ENCODE measurements at regions not wholly inside any gene's neighbourhood (a gene's known extent, or its start where the extent isn't known, plus 50 kb on each side); places are given as distances from the start of the nearest gene placed in this dataset.
"Not testable (repeated sequence)": the region's sequence is repeated elsewhere in the genome, so short reads cannot be mapped to it uniquely, and the experiment has no call there.

DNA sequence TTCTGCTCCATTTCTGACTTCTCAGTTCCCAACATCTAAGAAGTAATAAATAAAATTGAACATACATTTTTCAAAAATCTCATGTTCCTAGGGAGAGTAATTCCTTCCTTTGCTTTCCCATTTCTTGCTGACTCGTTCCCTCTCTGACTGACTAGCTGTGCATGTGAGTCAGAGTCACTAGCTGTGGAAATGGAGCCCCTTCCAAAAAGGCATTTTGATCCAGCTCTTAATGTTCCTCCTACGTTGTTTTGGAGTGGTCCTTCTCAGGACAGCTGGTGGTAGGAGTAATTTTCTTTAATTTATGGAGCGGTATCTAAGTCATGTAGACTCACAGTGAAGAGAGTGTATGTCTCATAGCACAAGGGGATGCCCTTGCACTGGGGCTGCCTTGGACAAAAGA is 460.2 kb downstream of the GADD45G start:
- in situ Hi-C loops (cut with HindIII; ENCODE audit: low sequenced_read_pairs), result no loop called here

DNA sequence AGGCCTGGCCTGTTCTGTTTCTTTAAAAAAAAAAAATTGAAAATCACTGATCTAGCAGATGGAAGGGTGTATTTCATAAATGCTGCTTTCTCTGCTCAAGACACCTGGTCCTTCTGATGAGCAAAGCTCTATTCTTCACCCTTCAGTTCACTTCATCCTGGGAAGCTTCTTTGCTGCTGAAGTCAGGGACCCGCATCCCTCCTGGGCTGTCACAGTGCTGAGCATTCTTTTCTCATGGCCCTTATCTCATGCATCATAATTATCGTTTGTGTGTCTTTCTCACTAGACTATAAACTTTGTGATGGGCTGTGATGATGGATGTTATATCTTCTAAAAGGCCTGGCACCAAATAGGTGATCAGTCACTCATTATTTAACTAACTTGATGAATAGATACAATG is 461.0 kb downstream of the GADD45G start:
- in situ Hi-C loops (cut with HindIII; ENCODE audit: low sequenced_read_pairs), result no loop called here

DNA sequence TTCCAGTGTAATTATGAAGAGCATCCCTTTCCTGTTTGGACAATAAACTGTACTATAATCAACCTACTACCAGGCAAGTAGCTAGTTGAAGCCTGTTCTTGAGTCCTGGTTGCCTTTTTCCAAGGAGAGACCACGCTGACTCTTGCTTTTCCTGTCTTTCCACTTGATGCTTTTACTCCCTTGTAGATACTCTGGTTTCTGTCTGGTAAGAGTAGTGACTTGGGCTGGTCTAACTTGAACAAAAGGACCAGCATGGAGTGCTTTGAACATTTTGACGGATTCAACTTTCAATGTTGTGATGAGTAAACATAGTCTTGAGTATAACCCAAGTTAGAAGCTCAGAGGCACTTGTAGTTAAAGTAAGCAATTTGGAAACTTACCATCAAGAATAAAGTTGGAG is 464.3 kb downstream of the GADD45G start:
- in situ Hi-C loops (cut with HindIII; ENCODE audit: low sequenced_read_pairs), result no loop called here

DNA sequence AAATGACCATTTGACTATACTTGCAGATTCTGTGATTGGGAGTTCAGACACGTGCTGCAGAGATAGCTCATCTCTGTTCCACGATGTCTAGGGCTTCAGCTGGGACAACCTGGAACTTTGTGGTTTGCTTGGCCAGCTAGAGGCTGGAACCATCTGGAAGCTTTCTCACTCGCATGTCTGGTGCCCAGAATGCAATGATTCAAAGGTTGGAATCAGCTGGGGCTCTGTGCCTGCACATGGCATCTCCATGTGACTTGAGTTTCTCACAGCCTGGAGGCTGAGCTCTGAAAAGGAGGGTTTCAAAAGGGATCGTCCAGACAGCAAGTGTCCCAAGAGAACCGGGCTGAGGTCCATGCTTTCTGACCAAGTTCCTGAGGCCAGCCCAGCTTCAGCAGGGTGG is 465.2 kb downstream of the GADD45G start:
- in situ Hi-C loops (cut with HindIII; ENCODE audit: low sequenced_read_pairs), result no loop called here

DNA sequence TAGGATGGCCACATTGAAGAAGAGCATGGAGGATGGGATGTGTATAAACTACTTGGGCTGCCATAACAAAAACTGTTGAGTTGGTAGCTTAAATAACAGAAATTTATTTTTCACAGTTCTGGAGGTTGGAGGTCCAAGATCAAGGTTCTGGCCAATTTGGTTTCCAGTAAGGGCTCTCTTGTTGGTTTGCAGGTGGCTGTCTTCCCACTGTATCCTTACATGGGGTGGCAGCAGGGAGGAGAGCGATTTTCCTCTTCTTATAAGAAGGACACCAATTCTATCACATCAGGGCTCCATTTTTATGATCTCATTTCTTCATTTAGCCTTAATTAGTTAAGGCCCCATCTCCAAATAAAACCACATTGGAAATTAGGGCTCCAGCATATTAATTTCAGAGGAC is 465.7 kb downstream of the GADD45G start:
- in situ Hi-C loops (cut with HindIII; ENCODE audit: low sequenced_read_pairs), result no loop called here

DNA sequence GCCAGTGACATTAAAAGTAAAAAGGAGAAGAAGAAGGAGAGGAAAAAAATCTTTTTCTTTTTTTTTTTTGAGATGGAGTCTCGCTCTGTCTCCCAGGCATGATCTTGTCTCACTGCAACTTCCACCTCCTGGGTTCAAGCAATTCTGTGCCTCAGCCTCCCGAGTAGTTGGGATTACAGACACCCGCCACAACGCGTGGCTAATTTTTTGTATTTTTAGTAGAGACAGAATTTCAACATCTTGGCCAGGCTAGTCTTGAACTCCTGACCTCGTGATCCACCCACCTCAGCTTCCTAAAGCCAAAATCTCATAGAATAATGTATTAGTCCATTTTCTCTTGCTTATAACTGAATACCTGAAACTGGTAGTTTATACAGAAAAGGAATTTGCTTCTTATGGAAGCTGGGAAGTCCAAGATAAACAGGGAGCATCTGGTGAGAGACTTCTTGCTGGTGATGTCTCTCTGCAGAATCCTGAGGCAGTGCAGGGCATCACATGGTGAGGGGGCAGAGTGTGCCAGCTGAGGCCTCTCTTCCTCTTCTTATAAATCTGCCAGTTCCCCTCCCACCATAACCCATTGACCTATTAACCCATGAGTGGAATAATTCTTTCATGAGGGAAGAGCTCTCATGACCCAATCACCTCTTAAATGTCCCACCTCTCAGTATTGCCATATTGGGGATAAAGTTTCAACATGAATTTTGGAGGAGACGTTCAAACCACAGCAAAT is 466.3 kb downstream of the GADD45G start:
- in situ Hi-C loops (cut with HindIII; ENCODE audit: low sequenced_read_pairs), result no loop called here

DNA sequence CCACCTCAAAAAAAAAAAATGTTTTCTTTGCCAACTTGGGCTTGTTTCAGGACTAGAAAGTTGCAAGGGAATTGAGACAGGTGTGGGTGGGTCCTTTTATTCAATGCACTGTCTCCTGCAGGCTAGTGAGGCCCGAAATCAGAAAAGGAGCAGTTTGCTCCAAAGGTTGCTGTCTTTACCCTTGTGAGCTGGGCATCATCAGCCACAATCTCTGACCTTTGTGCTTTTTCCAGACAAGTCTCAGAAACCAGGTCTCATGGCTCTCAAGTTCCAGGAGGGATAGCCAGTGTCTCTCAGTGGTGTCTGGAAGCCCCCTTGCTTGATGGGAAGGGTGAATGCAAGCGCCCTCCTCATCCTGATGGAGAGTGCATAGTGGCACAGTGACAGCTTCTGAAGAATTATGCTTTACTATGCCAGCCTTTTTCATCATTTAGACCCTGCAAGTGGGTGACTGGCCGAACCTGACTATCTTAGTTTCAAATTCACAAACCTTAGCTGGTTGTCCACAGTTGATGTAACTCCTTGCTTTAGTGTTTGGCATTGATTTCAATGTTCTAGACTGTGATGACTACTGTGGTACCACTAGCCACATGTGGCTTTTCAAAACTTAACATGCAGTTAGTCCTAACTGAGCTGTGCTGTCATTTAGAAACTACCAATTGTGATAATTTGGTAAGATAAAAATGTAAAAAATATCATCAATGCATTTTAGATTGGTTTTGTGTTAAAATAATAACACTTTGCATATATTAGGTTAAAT is 468.6 kb downstream of the GADD45G start:
- in situ Hi-C loops (cut with HindIII; ENCODE audit: low sequenced_read_pairs), result no loop called here

DNA sequence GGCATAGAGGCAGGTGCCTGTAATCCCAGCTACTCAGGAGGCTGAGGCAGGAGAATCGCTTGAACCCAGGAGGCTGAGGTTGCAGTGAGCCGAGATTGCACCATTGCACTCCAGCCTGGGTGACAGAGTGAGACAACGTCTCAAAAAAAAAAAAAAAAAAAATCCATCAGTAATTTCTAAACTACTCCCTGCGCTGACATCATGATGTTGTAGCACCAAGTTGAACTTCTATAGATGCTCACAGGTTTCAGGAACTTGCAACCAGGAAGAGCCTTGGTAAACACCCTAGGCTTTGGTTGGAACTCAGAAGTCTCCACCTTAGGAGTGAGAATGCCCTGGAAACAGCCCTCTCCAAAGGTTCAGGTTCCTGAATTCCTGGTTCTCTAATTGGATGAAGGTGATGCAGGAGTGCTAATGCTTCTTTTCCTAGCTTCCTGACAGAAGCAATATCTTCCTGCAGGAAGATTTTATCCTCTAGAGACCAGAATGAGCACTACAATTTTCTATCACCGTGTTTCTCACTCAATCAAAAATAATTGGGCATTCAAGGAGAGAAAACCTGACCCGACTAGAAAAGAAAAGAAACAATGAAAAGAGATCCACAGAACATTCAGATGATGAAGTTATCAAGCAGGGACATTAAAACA is 469.6 kb downstream of the GADD45G start:
- in situ Hi-C loops (cut with HindIII; ENCODE audit: low sequenced_read_pairs), result no loop called here

DNA sequence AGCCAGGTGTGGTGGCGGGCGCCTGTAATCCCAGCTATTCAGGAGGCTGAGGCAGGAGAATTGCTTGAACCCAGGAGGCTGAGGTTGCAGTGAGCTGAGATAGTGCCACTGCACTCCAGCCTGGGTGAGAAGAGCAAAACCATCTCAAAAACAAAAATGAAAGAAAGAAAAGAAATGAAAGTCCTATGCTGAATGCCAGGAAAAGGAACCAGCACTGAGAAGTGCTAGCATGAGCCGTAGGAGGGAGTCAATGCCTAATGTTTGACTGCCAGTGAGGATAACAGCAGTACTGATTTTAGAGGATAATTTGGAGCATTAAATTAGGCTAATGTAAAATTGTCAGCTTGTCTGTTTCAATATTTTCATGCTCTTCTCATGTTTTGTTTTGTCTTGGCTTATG is 472.8 kb downstream of the GADD45G start:
- in situ Hi-C loops (cut with HindIII; ENCODE audit: low sequenced_read_pairs), result not testable (repeated sequence)

DNA sequence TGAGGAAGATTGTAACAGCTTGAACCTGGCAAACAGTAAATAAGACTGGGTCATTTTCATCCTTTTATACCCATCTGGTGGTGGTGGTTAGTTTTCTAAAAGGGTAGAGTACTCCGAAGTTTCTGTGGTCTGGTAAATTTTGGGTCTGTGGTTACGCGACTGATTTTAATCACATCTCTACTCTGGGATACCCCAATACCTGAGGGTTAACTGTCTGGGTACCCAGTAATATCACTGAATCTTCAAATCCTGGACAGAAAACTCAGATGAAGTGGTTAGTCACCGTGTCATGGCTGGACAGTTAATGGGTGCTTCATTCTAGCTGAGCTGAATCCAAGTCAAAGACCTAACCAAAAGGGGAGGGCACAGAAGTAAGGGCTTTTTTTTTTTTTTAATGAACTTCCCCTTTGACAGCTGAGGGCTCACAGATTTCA is 474.2 kb downstream of the GADD45G start:
- in situ Hi-C loops (cut with HindIII; ENCODE audit: low sequenced_read_pairs), result no loop called here

DNA sequence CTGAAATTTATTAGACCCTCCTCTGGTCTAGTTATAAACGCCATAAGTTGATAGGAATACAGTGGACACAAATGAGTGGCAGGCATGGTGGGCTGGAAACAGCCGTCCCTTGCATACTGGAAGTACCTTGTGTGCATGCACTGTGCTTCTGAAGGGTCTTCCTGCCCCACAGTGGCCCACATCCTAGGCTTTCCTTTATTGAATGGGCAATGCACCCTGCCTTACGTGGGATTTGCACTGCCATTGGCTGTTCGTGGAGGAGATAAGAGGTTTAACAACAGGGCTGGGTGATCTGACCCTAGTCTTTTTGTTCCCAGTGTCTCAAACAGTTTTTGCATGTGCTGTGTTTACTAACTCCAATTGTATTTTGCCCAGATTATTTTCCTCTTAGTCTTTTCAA is 480.8 kb downstream of the GADD45G start:
- in situ Hi-C loops (cut with HindIII; ENCODE audit: low sequenced_read_pairs), result no loop called here

DNA sequence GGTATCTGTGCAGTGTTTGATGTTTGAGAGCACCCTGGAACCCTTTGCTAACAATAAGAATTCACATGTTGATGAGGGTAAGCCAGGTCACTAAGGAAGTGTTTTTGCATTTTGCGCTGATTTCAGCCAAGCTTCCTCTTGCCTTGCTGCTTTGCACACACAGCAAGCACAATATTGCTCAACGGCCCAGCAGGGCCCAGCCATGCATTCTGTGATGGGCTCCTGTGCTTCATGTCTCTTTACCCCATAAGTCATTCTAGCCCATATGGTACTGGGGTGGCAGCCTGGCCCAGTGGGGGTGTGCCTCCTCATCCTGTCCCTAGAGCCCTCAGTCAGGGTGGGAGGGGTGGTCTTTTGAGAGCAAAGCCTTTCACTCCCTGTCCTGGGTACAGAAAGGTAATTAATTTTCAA is 481.3 kb downstream of the GADD45G start:
- in situ Hi-C loops (cut with HindIII; ENCODE audit: low sequenced_read_pairs), result no loop called here

DNA sequence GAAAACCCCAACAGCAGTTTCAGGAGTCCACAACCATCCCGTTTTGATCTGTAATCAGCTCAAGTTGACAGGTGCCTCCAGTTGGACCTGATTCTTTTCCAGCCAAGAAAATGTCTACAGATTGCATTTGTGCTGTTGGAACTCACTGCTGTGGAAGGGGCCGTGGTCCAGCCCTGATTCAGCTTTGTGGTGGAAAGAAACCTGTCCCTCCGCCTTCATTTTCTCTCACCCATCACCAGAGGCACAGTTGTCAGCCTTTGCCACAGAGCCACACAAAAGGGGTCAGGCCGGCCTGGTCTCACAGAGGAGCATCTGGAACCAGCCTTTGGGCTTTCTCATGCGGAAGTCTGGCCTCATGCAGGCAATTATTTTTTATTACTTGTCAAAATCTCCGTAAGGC is 483.6 kb downstream of the GADD45G start:
- in situ Hi-C loops (cut with HindIII; ENCODE audit: low sequenced_read_pairs), result no loop called here

DNA sequence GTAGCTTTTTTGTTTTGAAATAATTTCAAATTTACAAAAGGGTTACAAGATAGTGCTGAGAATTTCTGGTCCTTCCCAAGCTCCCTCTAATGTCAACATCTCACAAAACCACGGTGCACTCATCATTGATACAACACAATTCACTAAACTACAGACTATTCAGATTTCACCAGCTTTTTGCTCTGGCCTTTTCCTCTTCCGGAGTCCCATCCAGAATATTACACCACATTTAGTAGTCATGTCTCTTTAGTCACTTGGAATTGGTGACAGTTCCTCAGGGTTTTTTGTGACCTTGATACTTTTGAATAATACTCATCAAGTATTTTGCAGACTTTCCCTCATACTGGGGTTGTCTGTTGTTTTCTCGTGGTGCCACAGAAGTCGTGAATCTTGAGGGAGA is 484.0 kb downstream of the GADD45G start:
- in situ Hi-C loops (cut with HindIII; ENCODE audit: low sequenced_read_pairs), result no loop called here

DNA sequence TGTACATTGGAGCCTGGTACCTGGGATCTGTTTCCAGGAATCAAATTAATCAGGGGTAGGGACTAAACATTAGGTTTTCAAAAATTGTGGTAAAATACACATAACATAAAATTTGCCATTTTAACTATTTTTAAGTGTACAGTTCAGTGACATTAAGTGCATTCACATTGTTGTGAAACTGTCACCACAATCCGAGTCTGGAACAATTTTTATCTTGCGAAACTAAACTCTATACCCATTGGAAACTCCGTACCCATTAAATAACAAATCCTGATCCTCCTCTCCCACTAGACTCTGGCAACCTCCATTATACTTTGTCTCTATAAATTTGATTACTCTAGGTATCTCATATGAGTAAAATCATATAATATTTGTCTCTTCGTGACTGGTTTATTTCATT is 486.2 kb downstream of the GADD45G start:
- in situ Hi-C loops (cut with HindIII; ENCODE audit: low sequenced_read_pairs), result no loop called here

DNA sequence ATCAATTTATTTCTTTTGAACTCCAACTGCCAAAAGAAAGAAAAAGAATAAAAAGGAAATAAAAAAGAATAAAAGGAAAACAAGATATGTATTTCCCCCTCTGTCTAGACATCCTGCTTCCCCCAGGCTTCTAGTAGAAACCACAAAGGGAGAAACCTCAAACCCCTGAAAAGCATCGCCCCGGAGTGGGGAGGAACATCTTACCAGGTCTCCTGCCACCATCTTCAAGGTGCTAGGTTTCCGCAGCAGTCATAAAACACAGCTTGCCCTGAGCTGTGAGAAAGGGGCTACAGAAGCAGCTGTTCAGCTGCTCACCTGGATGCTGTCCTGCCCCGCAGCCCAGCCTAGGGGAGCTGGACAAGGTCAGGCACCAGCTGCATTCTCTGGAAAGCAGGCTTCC is 487.7 kb downstream of the GADD45G start:
- in situ Hi-C loops (cut with HindIII; ENCODE audit: low sequenced_read_pairs), result no loop called here

DNA sequence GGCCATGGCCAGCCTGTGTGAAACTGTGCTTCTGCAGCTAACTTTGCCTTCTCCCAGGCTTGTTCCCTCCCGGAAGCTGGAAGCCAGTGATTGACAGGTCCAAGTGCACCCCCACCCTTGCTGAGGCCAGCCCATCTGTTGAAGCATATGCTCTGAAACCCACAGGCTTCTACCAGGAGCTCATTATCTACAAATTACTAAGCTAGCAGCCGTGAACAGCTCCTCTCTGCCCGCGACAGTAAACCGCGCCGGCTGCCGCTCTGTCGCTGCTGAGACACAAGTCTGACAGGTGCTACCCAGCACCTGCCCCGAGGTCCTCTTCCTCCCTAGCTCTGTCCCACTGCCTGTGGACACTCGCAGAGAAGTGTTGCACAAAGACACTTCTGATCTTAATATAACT is 490.9 kb downstream of the GADD45G start:
- in situ Hi-C loops (cut with HindIII; ENCODE audit: low sequenced_read_pairs), result no loop called here

DNA sequence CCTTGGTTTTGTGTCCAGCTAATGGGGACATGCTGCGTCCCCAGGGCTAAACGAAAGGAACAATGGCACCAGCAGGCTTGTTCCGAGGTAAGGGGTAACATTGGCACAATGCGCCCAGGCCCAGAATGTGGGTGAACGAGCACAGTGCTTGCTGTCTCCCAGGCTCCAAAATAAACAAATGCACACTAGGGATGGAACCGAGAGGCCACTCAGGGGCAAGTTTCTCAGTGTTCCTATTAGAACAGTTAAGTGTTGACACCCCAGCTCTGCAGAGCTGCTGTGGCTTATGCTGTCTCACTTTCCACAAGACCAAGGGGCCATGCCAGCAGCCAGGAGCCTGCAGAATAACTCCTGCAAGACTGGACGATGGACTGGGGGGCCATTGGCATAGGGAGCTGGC is 492.4 kb downstream of the GADD45G start:
- in situ Hi-C loops (cut with HindIII; ENCODE audit: low sequenced_read_pairs), result no loop called here

DNA sequence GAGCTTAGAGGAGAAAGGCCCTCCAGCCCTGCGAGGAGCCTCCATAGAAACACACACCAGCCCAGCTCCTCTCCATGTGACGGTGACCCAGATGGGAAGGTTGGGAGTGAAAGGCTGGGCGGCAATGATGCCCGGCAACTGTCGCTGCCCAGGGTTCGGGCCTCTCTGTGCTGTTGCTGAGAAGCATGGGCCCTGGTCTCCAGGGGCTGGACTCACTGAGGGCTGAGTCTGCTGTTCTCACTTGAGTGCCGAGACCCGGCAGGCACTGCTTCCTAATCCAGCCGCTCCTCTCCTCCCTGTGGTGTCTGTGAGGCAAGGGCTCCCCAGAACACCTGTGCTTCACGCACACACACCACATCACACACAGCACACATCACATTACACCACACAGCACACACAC is 493.6 kb downstream of the GADD45G start:
- in situ Hi-C loops (cut with HindIII; ENCODE audit: low sequenced_read_pairs), result no loop called here

DNA sequence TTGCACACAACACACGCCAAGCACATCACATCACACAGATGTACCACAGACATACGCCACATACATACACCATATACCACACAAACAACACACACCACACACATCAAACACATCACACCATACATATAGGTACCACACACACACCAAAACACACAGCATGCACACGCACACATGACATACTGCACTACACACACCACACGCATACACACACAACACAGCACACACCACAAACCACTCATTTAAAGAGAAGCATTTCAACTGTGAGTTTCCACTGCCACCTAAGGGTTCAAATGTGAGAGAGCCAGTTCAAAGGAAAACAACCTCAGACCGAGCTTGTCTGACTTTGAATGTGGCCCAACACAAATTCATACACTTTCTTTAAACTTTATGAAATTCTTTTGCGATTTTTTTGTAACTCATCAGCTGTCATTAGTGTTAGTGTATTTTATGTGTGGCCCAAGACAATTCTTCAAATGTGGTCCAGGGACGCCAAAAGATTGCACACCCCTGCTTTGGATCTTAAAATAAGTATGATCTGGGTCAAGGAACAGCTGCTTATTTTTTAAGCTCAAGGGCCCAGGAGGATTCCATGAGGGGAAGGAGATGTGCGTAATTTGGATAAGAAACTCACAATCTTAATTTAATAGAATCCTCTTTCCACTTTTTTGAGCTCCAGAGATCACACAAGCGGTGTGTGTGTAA is 494.6 kb downstream of the GADD45G start:
- in situ Hi-C loops (cut with HindIII; ENCODE audit: low sequenced_read_pairs), result no loop called here

DNA sequence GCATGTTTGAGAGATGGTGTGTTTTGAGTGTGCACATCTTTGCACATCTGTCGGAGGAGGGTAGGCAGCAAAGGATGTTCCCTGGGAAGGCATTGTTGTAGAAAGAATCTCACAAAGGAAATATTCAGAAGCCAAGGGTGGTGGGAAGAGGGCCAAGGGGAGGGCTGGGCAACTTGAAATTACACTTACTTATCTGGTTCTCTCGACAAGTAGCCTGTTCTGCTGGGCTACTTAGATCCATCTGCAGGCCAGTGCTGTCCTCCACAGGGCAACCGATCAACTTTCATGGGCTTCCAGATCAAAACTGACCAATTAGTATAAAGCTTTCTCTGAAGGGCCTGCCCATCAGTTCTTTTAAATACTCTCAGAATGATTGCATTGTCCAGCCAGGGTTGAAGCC is 495.2 kb downstream of the GADD45G start:
- in situ Hi-C loops (cut with HindIII; ENCODE audit: low sequenced_read_pairs), result loop anchor here (25.0 kb wide), 1 partner anchor 488 kb away; the partner anchor contains the start of gene GADD45G

Data from DLD1 (cell line).